Cerebellar nuclear complex (tissue), 1 donor: ENCODE measurements at regions not wholly inside any gene's neighbourhood (a gene's known extent, or its start where the extent isn't known, plus 50 kb on each side); places are given as distances from the start of the nearest gene placed in this dataset.
"Not testable (repeated sequence)": the region's sequence is repeated elsewhere in the genome, so short reads cannot be mapped to it uniquely, and the experiment has no call there.

Experiments
- DNase-seq, 2 experiments: peaks; one replicate each; lab custom pipeline; 2025; lab: John Stamatoyannopoulos, UW

DNA sequence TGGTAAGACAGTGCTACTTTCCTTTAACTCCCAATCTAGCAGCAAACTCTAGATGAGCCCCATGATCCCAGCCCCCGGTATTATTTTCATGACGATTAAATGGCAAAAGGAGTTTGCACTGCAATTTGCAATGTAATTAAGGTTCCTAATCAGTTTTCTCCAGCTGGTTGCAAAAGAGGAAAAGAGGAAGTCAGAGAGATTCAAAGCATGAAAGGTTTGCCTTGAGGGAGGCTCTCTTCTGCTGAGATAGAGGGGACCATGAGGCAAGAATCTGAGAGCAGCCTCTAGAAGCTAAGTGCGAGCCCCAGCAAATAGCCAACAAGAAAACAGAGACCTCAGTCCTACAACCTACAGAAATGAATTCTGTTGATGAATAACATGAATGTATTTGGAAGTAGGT lies 527.1 kb downstream of the UQCRFS1 start:
- DNase-seq, result no peak

DNA sequence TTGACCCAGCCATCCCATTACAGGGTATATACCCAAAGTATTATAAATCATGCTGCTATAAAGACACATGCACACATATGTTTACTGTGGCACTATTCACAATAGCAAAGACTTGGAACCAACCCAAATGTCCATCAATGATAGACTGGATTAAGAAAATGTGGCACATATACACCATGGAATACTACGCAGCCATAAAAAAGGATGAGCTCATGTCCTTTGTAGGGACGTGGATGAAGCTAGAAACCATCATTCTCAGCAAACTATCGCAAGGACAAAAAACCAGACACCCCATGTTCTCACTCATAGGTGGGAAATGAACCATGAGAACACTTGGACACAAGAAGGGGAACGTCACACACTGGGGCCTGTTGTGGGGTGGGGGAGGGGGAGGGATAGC lies 527.9 kb downstream of the UQCRFS1 start:
- DNase-seq, result not testable (repeated sequence)

DNA sequence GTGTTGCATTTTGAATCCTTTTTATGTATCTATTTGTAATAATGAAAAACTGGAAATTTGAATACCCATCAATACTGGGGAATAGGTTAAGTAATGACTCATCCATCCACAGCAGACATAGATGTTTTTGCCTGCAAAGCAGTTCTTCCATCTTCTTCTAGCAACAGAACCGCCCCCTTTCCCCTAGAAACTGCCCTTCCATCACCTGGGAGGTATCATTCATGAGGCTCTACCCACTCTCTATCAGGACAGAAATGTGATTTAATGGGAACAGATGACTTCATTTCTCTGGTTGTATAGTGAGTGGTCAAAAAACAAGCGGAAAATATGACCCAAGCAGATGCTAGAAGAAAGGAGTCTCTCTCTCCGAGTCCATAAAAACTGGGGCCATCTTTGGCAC lies 532.8 kb downstream of the UQCRFS1 start:
- no peak for DNase-seq

- no peak for DNase-seq
Measured at GRCh38 chr19:28670836-28671235, 542.1 kb downstream of the UQCRFS1 start.

DNA sequence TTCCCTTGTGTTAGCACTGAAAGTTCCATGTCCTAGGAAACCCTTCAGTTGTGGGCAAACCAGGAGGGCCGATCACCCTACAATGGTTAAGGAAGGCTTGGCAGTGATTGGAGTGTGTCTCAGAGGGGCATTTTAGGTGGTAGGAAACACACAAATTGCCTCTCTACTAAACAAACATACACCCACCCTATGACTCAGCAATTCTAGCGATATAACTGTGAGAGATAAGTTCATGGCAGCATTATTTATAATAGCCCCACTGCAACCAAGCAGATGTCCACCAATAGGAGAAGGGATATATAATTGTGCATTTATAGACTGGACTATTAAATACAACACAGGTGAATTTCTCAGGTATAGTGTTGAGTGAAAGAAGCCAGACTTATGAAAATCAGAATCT lies 543.1 kb downstream of the UQCRFS1 start:
- DNase-seq, result no peak

GRCh38 chr19:28667348-28667977 lies 545.5 kb downstream of the UQCRFS1 start:
- DNase-seq, result no peak

DNA sequence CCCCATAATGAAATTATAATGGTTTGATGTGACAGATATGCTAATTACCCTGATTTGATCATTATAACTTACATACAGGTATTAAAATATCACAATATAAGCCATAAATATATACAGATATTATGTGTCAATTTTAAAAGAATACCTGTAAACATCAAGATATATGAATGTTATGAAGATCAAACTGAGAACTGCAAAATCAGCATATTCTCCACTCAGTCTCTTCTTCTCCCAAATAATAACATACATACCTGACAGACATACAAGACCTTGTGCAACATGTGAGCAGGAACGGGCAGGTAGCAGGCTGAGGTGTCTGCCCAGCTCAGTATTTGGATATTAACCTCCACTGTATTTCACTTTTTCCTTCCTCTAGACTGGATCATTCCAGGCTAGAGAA lies 547.2 kb downstream of the UQCRFS1 start:
- no peak for DNase-seq

- DNase-seq, result no peak
Measured at GRCh38 chr19:28656644-28657043, 556.3 kb downstream of the UQCRFS1 start.

DNA sequence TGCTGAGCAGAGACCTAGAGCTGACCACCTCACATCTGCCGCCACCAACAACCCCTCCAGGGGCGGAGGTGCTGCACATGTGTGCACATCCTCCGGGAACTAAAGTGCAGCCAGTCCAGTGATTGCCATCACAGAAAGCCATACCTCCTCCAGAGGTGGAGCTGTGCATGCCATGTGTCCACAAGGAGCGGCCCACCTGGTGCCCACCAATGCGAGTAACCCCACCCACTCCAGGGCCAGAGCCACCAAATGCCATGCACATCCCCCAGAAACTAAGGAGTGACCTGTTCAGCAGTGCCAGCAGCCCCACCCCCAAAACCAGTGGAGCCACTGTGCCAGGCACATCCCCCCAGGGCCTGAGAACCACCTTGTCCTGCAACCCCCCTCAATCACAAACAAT lies 557.9 kb downstream of the UQCRFS1 start:
- no peak for DNase-seq

- DNase-seq, result no peak
Measured at GRCh38 chr19:28652765-28653164, 560.2 kb downstream of the UQCRFS1 start.

DNA sequence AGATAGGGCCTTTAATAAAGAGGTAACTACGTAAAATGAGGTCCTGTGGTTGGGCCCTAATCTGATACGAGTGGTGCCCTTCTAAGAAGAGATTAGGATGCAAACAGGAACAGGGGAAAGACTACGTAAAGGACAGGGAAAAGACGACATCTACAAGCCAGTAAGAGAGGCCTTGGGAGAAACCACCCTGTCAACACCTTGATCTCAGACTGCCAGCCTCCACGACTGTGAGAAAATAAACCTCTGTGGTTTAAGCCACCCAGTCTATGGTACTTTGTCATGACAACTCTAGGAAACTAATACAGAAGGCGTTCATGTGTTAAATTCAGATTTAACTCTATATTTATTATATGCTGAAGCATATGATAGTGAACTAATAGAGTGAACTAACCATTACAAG lies 566.3 kb downstream of the UQCRFS1 start:
- no peak for DNase-seq

- no peak for DNase-seq
Measured at GRCh38 chr19:28644169-28644775, 568.7 kb downstream of the UQCRFS1 start.

DNA sequence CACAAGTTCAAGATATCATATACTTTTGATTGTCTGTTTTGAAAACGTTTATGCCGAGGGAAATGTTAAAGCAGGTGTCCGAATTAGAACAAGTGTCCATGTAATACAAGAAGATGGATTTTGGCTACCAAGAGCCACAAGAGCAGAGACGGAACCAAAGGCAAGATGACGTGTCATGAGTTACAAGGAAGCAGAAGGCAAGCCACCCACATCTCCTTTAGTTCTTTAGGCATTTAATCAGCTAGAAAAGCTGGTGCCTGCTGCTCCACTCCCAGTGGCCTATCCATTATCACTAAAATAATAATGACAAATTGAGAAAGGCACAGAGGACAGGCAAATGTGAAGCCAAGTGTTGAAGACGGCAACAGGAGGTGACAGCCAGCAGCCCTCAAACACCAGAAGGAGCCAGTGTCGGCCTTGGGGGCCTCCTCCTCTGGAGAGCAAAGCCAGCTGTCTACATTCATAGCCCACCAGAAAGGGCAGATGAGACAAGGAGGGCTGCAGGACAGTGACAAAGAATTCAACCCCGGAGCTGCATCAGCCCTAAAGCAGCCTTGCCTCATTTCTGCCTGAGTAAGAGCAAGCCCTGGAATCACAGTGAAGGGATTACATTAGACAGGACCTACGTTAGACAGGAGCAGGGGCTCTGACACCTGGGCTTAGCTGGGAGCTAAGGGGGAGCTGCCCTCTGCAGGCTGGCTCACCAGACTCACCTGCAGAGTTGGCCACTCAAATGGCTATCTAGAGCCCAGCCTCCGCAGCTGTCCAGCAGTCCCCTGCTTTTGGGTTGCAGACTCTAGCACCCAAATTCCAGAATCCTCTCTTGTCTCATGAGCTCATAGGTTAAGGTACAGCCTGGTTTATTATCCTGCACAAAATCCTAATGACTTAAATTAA lies 569.9 kb downstream of the UQCRFS1 start:
- no peak for DNase-seq

DNA sequence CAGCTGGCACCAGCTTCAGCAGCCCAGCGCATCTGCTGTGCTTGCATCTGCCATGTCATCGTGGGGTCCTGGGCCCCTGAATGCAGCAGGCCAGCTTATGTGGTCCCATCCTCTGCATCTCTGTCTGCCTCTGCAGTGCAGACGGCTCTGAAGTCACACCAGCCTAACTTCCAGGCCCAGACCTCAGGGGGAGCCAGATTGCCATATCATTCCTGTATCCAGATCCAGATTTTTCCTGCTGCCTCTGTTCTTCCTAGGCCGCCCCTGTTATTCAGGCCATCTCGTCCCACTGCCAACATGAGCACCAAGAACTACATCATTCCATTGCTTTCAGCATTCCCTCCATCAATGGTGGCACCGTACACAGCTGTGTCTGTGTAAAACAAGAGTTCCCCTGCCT lies 571.6 kb downstream of the UQCRFS1 start:
- DNase-seq, result no peak

- DNase-seq, result no peak
Measured at GRCh38 chr19:28640506-28640905, 572.4 kb downstream of the UQCRFS1 start.

DNA sequence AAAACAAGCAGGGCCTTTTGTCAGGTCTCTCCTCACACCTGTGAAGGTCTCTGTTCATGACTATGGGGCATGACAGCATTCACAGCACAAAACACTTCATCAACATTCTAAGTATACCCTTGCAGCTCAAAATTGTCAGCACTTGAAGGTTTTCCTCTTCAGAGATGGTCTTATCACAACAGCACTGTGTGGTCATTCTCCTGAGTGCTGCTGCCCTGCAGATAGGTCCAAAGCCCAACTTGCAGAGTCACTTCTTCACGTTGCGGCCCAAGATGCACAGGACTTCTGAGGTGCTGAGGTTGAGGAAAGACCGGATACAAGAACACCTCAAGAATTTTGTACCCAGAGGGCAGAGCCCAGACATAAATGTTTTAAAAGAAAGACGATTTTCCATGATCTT lies 574.5 kb downstream of the UQCRFS1 start:
- no peak for DNase-seq

- DNase-seq, result no peak
Measured at GRCh38 chr19:28636706-28637105, 576.2 kb downstream of the UQCRFS1 start.

- no peak for DNase-seq
Measured at GRCh38 chr19:28636016-28636629, 576.8 kb downstream of the UQCRFS1 start.

DNA sequence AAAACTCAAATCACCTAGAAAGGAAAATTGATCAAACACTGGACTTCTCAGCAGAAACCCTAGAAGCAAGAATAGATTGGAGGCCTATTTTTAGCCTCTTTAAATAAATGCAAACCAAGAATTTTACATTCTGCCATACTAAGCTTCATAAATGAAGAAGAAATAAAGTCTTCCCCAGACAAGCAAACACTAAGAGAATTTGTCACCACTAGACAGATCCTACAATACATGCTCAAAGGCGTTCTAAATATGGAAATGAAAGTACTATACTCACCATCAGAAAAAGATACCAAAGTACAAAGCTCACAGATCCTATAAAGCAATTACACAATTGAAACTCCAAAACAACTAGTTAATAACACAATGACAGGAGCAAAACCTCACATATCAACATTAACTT lies 578.1 kb downstream of the UQCRFS1 start:
- no peak for DNase-seq

- DNase-seq, result no peak
Measured at GRCh38 chr19:28634019-28634328, 579.0 kb downstream of the UQCRFS1 start.

GRCh38 chr19:28633319-28634018 lies 579.5 kb downstream of the UQCRFS1 start:
- DNase-seq, result no peak

- DNase-seq, result no peak
Measured at GRCh38 chr19:28632371-28633080, 580.4 kb downstream of the UQCRFS1 start.
